Esophagus mucosa (tissue), 1 donor: ENCODE measurements at regions not wholly inside any gene's neighbourhood (a gene's known extent, or its start where the extent isn't known, plus 50 kb on each side); places are given as distances from the start of the nearest gene placed in this dataset.
"Not testable (repeated sequence)": the region's sequence is repeated elsewhere in the genome, so short reads cannot be mapped to it uniquely, and the experiment has no call there.

Source experiments
- ATAC-seq: fragments of 200-7000 bp; cut with Tn5 transposase; one replicate; pipeline ENCODE4 v1.9.1; 2020
- donor health status: DM: yes; HTN: yes; CAD: no.

GRCh38 chr2:7094231-7094741, 177.1 kb downstream of the RNF144A start:
- ATAC-seq: no peak

GRCh38 chr2:7096726-7097352, 179.6 kb downstream of the RNF144A start:
- ATAC-seq: peak; percentile 13

GRCh38 chr2:7097353-7097895, 180.2 kb downstream of the RNF144A start:
- peak; percentile 82 for ATAC-seq

GRCh38 chr2:7098816-7099215, 181.6 kb downstream of the RNF144A start:
- ATAC-seq: no peak

GRCh38 chr2:7099687-7100086, 182.5 kb downstream of the RNF144A start:
- ATAC-seq: not testable (repeated sequence)

- ATAC-seq: no peak
These were observed 185.6 kb downstream of the RNF144A start for GRCh38 chr2:7102826-7103225.

GRCh38 chr2:7108792-7109532, 191.8 kb downstream of the RNF144A start:
- ATAC-seq: no peak

- no peak for ATAC-seq
These were observed 192.3 kb downstream of the RNF144A start for GRCh38 chr2:7109533-7109885.

- ATAC-seq: peak; percentile 48
These were observed 194.4 kb downstream of the RNF144A start for GRCh38 chr2:7111626-7112025.

GRCh38 chr2:7115364-7115763, 198.2 kb downstream of the RNF144A start:
- no peak for ATAC-seq

GRCh38 chr2:7115906-7116305, 198.7 kb downstream of the RNF144A start:
- no peak for ATAC-seq

GRCh38 chr2:7116511-7116910, 199.3 kb downstream of the RNF144A start:
- no peak for ATAC-seq

- ATAC-seq: no peak
These were observed 199.9 kb downstream of the RNF144A start for GRCh38 chr2:7117076-7117475.

GRCh38 chr2:7118606-7119131, 201.5 kb downstream of the RNF144A start:
- ATAC-seq: no peak

- ATAC-seq: no peak
These were observed 202.1 kb downstream of the RNF144A start for GRCh38 chr2:7119132-7119835.

GRCh38 chr2:7121851-7122250, 204.6 kb downstream of the RNF144A start:
- no peak for ATAC-seq

- ATAC-seq: no peak
These were observed 209.9 kb downstream of the RNF144A start for GRCh38 chr2:7127156-7127555.

GRCh38 chr2:7127687-7128086, 210.5 kb downstream of the RNF144A start:
- ATAC-seq: no peak

- ATAC-seq: no peak
These were observed 214.0 kb downstream of the RNF144A start for GRCh38 chr2:7131261-7131660.

GRCh38 chr2:7132753-7133152, 215.5 kb downstream of the RNF144A start:
- no peak for ATAC-seq

GRCh38 chr2:7133521-7133920, 216.3 kb downstream of the RNF144A start:
- no peak for ATAC-seq

GRCh38 chr2:7140306-7140705, 223.1 kb downstream of the RNF144A start:
- no peak for ATAC-seq

- ATAC-seq: no peak
These were observed 228.5 kb downstream of the RNF144A start for GRCh38 chr2:7145707-7146106.
